Dendritic cell treated with granulocyte-macrophage colony-stimulating factor and Interleukin-4, amounts not matched to agents 40 ng/mL and 50 ng/mL, for 4 days (primary cell): ENCODE measurements at regions not wholly inside any gene's neighbourhood (a gene's known extent, or its start where the extent isn't known, plus 50 kb on each side); places are given as distances from the start of the nearest gene placed in this dataset.

Experiments
- H3K27ac Mint-ChIP-seq: one replicate; pipeline ENCODE4 v1.8.0; 2022; ENCODE audit warnings: mild to moderate bottlenecking, mixed read lengths
- H3K27me3 Mint-ChIP-seq: one replicate; pipeline ENCODE4 v1.8.0; 2022; ENCODE audit warnings: mild to moderate bottlenecking, mixed read lengths
- H3K36me3 Mint-ChIP-seq: one replicate; pipeline ENCODE4 v1.8.0; 2022; ENCODE audit warnings: low read depth, mixed read lengths
- H3K4me1 Mint-ChIP-seq: one replicate; pipeline ENCODE4 v1.8.0; 2022; ENCODE audit warnings: low read depth, mixed read lengths
- H3K4me3 Mint-ChIP-seq: one replicate; pipeline ENCODE4 v1.8.0; 2022; ENCODE audit warnings: mild to moderate bottlenecking, moderate library complexity, mixed read lengths
- H3K9me3 Mint-ChIP-seq: one replicate; pipeline ENCODE4 v1.8.0; 2022; ENCODE audit warnings: mixed read lengths
- intact Hi-C: fragments of 100-400 bp; cut with micrococcal nuclease; formaldehyde crosslinking; loops from one replicate; pipeline ENCODE4 v1.15.0; 2022

DNA sequence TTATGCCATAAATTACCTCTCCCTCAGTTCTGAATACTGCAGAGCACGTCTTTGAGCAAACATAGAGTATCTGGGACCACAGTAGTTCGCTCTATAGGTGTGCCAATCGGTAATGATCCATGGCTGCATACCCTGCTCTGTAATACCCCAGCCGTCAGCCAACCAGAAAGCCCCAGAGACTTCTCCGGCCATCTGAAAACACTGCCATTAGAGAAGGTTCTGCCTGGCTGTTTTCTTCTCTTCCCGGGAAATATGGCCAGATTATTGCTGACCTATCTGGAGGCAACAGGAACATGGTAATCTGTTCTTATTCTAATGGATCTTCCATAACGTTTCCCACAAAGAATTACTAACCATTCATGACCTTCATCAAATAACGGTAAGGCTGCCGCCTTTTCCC, 139.9 kb downstream of the RPS12 start:
- no peaks in the 10 kb centered on the region for H3K36me3 Mint-ChIP-seq
- H3K4me3 Mint-ChIP-seq = no peak overlapping the region
- intact Hi-C loops = no loop called here
- H3K4me1 Mint-ChIP-seq = peaks cover 4% of the 10 kb centered on the region
- peaks cover 7% of the 10 kb centered on the region for H3K27me3 Mint-ChIP-seq
- no peaks in the 10 kb centered on the region for H3K9me3 Mint-ChIP-seq
- H3K27ac Mint-ChIP-seq = no peak overlapping the region

DNA sequence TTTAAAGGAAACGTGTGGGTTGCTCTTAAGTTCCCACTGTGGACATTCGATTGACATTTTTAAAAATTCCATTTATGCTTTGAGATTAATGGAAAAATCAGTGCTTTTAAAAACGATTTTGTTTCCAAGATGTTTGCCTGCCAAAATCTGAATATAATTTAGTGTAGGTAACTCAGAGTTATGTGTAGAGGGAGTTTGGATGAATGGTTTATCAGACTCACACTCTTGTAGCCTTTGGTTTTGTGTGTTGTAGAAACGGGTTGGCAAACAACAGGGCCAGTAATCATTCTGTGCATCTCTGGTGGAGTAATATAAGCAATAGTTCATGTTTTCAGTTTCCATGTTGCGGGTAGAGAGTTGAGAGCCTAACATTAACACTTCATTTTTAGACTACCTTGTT, 140.6 kb downstream of the RPS12 start:
- H3K4me3 Mint-ChIP-seq = no peak overlapping the region
- intact Hi-C loops = no loop called here
- peaks cover 7% of the 10 kb centered on the region for H3K27me3 Mint-ChIP-seq

DNA sequence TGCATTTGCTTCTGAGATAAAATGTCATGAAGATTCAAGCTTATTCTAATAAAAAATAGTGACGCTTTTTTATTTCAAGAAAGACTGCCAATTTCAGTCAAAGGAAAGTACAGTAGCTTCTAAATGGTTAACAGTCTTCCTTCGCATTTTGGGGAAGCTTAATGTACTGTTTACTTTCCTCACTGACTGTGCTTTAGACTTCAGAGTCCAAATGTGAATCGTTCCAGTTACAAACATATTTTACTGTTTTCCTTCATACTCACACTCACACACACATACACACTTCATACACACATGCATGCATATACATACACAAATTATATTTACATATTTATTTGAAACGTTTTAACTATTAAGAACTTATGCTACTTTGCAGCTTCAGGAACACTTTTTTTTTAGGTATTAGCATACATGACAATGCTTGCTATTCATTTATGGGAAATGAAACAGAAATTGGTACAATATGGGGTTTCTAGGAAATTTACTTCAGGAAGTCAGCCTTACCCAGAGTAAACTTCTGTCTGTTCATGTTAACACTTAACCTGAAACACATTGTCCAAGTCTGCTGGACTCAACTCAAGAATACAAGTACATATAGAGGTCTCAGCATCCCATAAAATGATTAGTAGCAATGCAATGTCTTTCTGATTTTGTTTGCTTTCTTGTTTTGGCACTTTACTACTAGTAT, 145.4 kb downstream of the RPS12 start:
- intact Hi-C loops = loop anchor here (10.0 kb wide), 2 partner anchors 305 to 1135 kb away; partner anchors contain the start of gene TAAR1
- peak overlapping the region; percentile 39 for H3K4me3 Mint-ChIP-seq

More for the DNA sequence above, 140.6 kb downstream of the RPS12 start:
- H3K4me1 Mint-ChIP-seq = peaks cover 5% of the 10 kb centered on the region
- no peak overlapping the region for H3K27ac Mint-ChIP-seq
- H3K9me3 Mint-ChIP-seq = no peaks in the 10 kb centered on the region
- no peaks in the 10 kb centered on the region for H3K36me3 Mint-ChIP-seq

DNA sequence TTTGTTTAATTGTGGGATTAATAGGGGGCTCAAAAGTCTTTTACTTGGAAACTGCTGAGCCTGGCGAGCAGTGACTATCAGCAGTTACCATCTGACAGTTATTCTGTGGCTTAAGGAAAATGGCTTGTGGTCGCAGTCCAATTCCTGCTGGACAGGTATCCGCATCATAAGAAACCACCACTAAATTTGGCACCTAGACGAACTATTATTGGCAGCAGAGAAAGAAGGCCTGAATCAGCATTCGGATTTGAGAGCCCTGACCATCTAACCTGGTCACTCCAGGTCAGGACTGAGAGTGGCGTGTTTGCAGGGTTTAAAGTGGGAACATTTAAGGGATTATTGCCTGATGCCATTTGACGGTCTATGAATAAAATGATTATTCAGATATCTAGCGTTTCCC, 146.4 kb downstream of the RPS12 start:
- Mint-ChIP-seq H3K4me1 (peaks cover 13% of the 10 kb centered on the region), H3K36me3 (no peaks in the 10 kb centered on the region), H3K9me3 (no peaks in the 10 kb centered on the region), H3K4me3 (no peak overlapping the region), H3K27ac (no peak overlapping the region), H3K27me3 (peaks cover 14% of the 10 kb centered on the region)
- intact Hi-C loops = loop anchor here (10.0 kb wide), 2 partner anchors 306 to 1134 kb away; partner anchors contain the start of gene TAAR1

More for the DNA sequence above, 145.4 kb downstream of the RPS12 start:
- peak overlapping the region; percentile 34 for H3K27ac Mint-ChIP-seq
- H3K36me3 Mint-ChIP-seq = no peaks in the 10 kb centered on the region
- peaks cover 14% of the 10 kb centered on the region for H3K27me3 Mint-ChIP-seq
- H3K4me1 Mint-ChIP-seq = peaks cover 13% of the 10 kb centered on the region
- H3K9me3 Mint-ChIP-seq = no peaks in the 10 kb centered on the region

DNA sequence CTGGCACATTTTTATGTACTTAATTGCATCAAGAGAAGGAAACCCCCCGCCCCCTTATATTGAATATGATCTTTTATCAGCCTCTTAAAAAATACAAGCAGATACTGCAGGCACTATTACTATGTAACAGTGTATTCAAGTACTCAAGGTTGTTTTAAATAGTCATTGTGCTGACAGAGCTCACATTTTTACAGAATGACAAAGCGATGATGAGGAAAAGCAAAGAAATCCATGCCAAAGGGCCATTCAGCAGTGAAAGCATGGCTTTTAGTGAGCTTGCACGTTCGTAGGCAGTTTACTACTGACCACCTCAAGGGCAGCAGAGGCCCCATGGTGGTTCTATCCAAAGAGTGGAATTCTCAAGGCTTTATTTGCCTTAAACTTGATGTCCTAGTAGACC, 146.8 kb downstream of the RPS12 start:
- Mint-ChIP-seq H3K27ac (no peak overlapping the region), H3K36me3 (no peaks in the 10 kb centered on the region), H3K27me3 (peaks cover 14% of the 10 kb centered on the region), H3K4me3 (no peak overlapping the region), H3K4me1 (peaks cover 13% of the 10 kb centered on the region), H3K9me3 (no peaks in the 10 kb centered on the region)
- intact Hi-C loops = loop anchor here (10.0 kb wide), 2 partner anchors 306 to 1134 kb away; partner anchors contain the start of gene TAAR1

DNA sequence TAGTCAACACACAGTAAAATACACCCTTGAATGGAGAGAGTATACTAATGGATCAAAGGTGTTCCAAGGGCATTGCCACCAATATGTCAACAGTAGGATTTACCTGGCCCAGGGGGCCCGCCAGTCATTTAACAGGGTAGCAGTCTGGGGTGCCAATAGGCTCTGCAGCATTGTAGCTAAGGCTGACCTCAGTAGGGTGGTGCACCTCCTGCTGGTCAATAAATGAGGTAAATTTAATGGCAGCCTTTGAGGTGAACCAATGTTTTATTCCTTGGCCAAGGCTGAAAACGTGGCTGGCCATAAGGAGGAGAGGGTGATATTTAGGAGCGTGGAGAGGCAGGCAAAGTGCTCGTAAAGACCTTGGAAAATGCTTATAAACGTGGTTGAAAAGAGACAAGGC, 147.2 kb downstream of the RPS12 start:
- H3K4me1 Mint-ChIP-seq = peaks cover 13% of the 10 kb centered on the region
- H3K27ac Mint-ChIP-seq = no peak overlapping the region
- no peak overlapping the region for H3K4me3 Mint-ChIP-seq
- H3K9me3 Mint-ChIP-seq = no peaks in the 10 kb centered on the region
- intact Hi-C loops = loop anchor here (10.0 kb wide), 2 partner anchors 307 to 1133 kb away; partner anchors contain the start of gene TAAR1
- peaks cover 14% of the 10 kb centered on the region for H3K27me3 Mint-ChIP-seq
- no peaks in the 10 kb centered on the region for H3K36me3 Mint-ChIP-seq

DNA sequence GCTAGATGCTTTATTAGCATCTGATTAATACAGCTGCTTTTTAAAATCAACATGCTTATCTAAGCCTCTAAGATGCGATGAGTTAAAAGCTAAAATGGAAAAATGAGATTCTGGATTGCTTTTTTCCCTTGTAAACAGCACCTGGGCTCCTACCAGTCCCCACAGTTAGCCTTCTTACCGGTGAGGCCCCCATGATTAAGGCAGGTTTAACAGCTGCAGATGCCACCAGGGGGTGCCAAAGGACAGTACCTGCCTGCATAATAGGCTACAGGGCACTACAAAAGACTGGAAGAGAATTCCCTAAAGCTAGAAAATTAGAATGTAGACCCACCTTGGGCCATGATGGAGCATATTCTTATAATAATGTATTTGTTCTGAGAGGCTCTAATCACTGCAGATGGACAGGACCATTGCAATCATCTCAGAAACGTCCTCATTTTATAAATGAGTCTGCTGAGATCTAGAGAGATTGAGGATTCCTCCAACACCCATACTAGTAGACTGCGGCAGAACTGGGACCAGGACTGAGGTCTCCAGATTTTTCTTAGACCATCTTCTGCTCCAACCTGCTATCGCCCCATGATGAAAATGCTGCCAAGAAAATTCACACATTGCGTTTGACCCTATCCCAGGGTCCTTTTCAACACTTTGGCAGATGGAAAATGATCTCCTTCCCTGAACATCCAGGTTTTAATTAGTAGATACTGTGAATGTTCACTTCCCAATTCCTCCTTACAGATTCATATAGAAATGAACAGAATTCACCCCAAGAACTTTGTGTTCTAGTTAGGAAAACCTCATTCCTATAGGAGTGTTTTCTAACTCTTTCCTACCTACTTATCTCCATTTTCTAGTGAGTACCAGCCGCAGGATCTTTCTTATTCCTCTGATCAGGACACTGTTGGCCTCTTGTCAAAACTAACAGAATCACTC, 148.8 kb downstream of the RPS12 start:
- intact Hi-C loops = loop anchor here (10.0 kb wide), 2 partner anchors 308 to 1132 kb away; partner anchors contain the start of gene TAAR1
- H3K4me3 Mint-ChIP-seq = no peak overlapping the region
- H3K27me3 Mint-ChIP-seq = peaks cover 7% of the 10 kb centered on the region
- no peaks in the 10 kb centered on the region for H3K9me3 Mint-ChIP-seq
- H3K4me1 Mint-ChIP-seq = peaks cover 13% of the 10 kb centered on the region
- H3K27ac Mint-ChIP-seq = no peak overlapping the region
- H3K36me3 Mint-ChIP-seq = no peaks in the 10 kb centered on the region

DNA sequence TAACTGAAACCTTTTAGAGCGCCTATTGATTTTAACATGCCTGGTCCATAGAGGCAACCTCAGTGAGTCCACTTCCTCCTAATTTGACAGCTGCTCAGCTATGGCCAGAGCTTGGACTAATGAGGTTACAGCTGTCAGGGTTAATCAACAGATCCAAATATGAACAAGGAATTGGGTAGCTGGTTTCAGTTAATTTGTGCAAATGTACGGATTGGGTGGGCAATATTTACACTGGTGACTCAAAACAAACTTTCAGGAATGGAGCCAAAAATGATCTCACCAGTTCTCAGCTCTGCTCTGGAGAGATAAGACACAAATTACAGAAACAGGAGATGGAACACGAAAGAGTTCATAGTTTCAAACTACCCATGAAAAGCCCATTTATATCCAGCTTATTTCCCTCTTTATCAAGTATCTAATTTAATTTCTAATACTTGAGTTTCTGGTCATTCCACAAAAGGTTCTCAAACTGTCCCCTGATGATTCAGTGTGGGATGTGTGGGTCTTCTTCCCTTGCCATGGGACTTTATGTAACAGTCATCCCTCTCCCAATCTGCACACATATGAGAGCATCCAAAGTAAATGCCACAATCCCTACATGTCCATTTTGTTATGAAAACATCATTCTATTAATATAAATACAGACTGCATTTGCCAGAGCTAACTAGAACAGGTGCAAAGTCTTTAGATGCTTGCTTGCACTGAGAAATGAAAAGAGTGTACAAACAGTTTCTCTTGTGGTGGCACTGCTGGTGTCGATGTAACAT, 149.9 kb downstream of the RPS12 start:
- no peak overlapping the region for H3K27ac Mint-ChIP-seq
- H3K9me3 Mint-ChIP-seq = no peaks in the 10 kb centered on the region
- H3K36me3 Mint-ChIP-seq = no peaks in the 10 kb centered on the region
- peaks cover 7% of the 10 kb centered on the region for H3K27me3 Mint-ChIP-seq
- H3K4me3 Mint-ChIP-seq = no peak overlapping the region
- intact Hi-C loops = loop anchor here (10.0 kb wide), 2 partner anchors 309 to 1131 kb away; partner anchors contain the start of gene TAAR1
- peaks cover 8% of the 10 kb centered on the region for H3K4me1 Mint-ChIP-seq

DNA sequence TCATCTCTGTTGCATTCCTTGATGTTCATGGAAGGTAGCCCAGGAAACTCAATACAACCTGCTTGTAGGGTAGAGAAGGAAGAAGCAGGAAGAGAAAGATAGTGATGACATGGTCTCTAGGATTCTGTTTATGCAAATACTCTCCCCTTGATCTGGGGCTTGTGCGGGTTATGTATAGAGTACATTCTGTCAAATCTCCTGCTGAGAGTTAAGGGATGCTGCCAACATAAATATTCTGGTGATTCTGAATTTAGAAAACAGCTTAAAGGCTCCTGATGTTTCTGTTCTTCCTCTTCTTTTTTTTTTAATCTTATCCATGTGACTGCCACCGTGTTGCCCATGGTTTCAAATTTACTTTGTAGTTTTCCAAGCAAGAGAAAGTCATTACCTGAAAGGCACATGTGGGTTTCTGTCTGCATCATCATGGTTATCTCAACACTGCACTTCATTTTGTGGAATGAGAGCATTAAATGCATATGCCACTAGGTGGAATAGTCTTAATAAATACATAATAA, 150.6 kb downstream of the RPS12 start:
- intact Hi-C loops = loop anchor here (10.0 kb wide), 2 partner anchors 310 to 1130 kb away; partner anchors contain the start of gene TAAR1
- H3K27me3 Mint-ChIP-seq = peaks cover 7% of the 10 kb centered on the region
- H3K9me3 Mint-ChIP-seq = no peaks in the 10 kb centered on the region
- no peak overlapping the region for H3K27ac Mint-ChIP-seq
- H3K4me3 Mint-ChIP-seq = no peak overlapping the region
- no peaks in the 10 kb centered on the region for H3K36me3 Mint-ChIP-seq
- peaks cover 8% of the 10 kb centered on the region for H3K4me1 Mint-ChIP-seq

DNA sequence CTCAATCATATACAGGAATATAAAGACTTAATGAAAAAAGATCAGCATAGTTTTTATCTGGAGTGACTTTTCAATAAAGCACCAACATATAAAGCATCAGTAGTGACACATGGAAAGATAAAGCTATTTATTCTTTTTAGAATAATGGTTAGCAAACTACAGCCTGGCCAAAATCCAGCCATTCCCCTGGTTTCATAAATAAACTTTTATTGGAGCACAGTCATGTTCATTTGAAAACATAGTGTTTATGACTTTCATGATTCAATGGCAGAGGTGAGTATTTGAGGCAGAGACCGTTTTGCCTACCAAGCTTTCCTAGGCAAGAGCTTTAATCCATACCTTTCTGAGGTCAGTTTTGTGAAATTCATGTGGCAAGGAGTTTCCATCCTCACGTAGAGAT, 153.5 kb downstream of the RPS12 start:
- H3K27ac Mint-ChIP-seq = no peak overlapping the region
- H3K4me1 Mint-ChIP-seq = no peaks in the 10 kb centered on the region
- H3K4me3 Mint-ChIP-seq = no peak overlapping the region
- H3K9me3 Mint-ChIP-seq = no peaks in the 10 kb centered on the region
- no peaks in the 10 kb centered on the region for H3K27me3 Mint-ChIP-seq
- no peaks in the 10 kb centered on the region for H3K36me3 Mint-ChIP-seq
- intact Hi-C loops = loop anchor here (10.0 kb wide), 2 partner anchors 313 to 1127 kb away; partner anchors contain the start of gene TAAR1

DNA sequence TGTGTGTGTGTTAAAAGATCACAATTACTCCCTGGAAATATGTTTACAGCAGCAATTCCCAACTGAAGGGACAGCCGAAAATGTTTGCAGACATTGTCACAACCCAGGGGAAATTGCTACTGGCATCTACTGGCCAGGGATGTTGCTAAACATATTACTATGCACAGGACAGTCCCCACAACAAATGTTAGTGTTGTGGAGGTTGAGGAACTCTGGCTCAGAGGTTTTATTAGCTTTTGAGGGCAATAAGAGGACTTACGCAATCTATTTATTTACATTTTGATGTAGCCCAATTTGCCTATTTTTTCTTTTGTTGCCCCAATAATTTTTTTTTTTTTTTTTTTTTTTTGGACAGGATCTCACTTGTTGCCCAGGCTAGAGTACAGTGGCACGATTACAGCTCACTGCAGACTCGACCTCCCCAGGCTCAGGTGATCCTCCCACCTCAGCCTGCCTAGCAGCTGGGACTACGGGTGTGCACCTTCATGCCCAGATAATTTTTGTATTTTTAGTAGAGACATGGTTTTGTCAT, 154.1 kb downstream of the RPS12 start:
- no peaks in the 10 kb centered on the region for H3K36me3 Mint-ChIP-seq
- H3K4me3 Mint-ChIP-seq = no peak overlapping the region
- H3K4me1 Mint-ChIP-seq = no peaks in the 10 kb centered on the region
- no peak overlapping the region for H3K27ac Mint-ChIP-seq
- H3K27me3 Mint-ChIP-seq = no peaks in the 10 kb centered on the region
- intact Hi-C loops = loop anchor here (10.0 kb wide), 2 partner anchors 314 to 1126 kb away; partner anchors contain the start of gene TAAR1
- H3K9me3 Mint-ChIP-seq = no peaks in the 10 kb centered on the region

DNA sequence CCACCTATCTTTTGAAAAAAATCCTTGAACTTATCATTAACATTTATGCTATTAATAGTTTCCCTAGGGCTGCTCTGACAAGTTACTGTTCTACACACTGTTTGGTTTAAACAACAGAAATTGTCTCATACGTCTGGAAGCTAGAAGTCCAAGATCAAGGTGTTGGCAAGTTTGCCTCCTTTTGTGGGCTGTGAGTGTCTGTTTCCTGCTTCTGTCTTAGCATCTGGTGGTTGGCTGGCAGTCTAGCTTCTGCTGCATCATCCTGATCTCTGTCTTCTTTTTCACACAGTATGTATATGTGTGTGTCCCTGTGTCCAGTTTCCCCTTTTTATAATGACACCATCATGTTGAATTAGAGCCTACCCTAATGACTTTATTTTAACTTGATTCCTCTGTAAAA, 154.8 kb downstream of the RPS12 start:
- Mint-ChIP-seq H3K4me1 (no peaks in the 10 kb centered on the region), H3K9me3 (no peaks in the 10 kb centered on the region), H3K27me3 (no peaks in the 10 kb centered on the region), H3K27ac (no peak overlapping the region), H3K4me3 (no peak overlapping the region), H3K36me3 (no peaks in the 10 kb centered on the region)
- intact Hi-C loops = loop anchor here (10.0 kb wide), 2 partner anchors 314 to 1126 kb away; partner anchors contain the start of gene TAAR1

DNA sequence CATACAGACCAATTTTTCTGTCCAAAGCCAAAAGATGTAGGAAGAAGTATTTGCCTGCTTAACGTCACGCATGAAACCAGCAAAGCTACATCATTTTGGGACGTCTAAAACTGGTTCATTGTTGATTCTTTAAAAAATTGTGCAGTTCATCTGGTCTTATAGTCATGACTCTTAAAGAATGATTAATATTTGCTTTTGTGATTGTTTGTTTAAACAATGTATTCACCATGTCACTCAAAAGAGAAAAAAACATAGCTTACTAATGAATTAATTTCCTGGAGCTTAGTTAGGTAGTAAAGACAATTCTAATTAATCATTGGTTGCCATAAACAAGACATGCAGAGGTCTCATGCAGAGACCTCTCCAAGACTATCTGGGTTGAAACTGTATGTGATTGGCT, 157.3 kb downstream of the RPS12 start:
- intact Hi-C loops = no loop called here
- Mint-ChIP-seq H3K36me3 (no peaks in the 10 kb centered on the region), H3K4me3 (no peak overlapping the region)

More for the DNA sequence above, 157.3 kb downstream of the RPS12 start:
- Mint-ChIP-seq H3K27ac (no peak overlapping the region), H3K9me3 (no peaks in the 10 kb centered on the region), H3K4me1 (no peaks in the 10 kb centered on the region), H3K27me3 (no peaks in the 10 kb centered on the region)
